ENCODE measurements at regions not wholly inside any gene's neighbourhood (a gene's known extent, or its start where the extent isn't known, plus 50 kb on each side); places are given as distances from the start of the nearest gene placed in this dataset.

DNA sequence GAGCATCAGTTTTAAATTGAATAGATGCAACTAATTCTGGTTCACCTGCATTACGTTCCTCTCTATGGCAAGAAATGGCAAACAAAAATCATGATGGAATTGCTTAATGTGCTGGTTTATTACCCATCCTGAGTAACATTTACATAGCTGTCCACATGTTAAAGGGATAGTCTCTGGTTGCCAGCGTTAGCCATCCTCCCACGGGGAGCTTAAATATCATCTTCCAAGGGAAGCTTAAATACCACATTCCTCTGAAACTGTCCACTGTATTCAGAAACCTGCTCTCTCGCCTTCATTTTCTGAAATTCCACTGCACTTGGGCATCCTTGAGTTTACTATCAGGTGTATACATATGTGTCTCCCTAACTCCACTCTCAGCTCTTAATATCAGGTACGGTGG, 586.6 kb downstream of the TLL1 start:
- TF ChIP-seq, protein P1, sequence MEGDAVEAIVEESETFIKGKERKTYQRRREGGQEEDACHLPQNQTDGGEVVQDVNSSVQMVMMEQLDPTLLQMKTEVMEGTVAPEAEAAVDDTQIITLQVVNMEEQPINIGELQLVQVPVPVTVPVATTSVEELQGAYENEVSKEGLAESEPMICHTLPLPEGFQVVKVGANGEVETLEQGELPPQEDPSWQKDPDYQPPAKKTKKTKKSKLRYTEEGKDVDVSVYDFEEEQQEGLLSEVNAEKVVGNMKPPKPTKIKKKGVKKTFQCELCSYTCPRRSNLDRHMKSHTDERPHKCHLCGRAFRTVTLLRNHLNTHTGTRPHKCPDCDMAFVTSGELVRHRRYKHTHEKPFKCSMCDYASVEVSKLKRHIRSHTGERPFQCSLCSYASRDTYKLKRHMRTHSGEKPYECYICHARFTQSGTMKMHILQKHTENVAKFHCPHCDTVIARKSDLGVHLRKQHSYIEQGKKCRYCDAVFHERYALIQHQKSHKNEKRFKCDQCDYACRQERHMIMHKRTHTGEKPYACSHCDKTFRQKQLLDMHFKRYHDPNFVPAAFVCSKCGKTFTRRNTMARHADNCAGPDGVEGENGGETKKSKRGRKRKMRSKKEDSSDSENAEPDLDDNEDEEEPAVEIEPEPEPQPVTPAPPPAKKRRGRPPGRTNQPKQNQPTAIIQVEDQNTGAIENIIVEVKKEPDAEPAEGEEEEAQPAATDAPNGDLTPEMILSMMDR (IDR thresholded peaks at IDR 0.05): no peak

DNA sequence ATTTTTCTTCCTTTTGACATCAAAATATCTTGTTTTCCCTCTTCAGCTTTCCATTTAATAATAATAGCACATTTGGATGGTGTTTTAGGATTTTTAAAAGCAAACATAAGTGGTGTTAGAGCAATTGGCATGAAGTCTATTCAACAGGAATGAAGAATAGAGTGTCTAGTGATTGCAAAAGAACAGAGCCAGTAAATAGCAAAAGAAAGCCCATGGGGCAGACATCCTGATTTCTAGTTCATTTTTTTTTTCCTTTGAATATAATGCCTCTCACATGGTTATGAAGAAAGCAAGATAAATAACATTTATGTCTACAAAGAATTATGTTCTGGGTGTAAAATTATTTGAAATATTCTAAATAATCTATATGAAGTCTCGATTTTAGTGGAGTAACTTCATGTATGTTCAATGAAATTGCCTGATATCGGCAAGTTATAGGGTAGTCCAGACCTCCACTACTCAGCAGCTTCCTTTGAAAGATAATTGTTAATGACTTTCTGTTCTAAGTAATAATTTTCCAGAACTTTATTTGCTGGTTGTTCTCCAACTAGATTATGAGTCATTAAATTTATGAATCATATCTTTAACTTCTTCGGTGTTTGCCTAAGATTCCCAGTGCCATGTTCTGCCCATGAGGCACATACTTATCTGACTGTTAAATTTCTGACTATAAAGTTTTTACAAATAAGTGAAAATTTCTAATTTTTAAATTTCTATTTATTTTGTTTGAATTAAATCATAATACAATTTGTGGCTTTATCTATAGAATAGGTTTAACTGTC, 587.9 kb downstream of the TLL1 start:
- TF ChIP-seq, protein P1 (IDR thresholded peaks at IDR 0.05): no peak

DNA sequence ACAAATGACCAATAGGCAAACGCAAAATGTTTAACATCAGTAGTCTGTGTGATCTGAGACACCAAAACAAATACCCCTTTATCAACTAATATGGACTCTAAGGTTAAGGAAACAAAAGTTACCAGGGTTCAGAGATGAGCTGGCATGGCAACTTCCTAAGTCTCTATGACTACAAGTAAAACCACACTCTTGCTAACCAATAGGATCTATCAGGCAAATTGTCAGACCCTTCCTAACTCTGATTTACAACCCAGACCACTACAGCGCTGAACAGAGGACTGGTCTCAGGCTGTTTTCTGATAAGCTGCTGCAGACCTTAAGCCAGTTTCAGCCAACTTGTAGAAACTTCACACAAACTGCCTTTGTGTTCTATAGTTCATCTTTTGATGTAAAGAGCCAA, 608.0 kb downstream of the TLL1 start:
- TF ChIP-seq, protein P1 (IDR thresholded peaks at IDR 0.05): no peak

DNA sequence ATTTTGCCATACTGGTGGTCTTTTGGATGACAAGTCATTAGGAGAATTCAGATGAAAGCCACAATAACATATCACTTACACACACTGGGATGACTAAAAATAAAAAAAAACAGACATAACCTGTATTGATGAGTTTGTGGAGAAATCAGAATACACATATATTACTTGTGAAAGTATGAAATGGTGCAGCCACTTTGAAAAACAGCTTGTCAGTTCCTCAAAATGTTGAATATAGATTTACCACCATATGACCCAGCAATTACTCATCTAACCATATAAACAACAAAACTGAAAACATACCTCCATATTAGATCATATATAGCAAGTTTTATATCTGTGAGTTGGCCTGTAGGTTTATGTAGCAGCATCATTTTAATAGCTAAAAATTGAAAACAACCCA, 608.7 kb downstream of the TLL1 start:
- TF ChIP-seq, protein P1 (IDR thresholded peaks at IDR 0.05): no peak

DNA sequence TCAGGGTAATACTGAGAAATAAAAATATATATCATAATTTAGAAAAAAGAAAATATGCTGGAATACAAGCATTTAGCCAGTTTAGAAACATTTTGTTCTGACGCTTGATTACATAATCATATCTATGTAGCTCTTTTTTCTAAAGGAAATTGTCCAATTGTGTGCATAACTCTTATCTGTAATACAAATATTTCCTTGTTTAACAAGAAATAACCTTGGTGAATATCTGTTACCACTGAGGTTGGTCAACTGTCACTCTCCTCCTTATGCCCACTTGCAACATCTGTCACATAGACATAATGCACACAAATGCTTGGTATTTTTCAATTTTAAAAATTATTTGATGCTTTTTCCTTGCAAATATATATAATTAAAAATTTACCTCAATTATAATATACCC, 609.7 kb downstream of the TLL1 start:
- TF ChIP-seq, protein P1 (IDR thresholded peaks at IDR 0.05): no peak

DNA sequence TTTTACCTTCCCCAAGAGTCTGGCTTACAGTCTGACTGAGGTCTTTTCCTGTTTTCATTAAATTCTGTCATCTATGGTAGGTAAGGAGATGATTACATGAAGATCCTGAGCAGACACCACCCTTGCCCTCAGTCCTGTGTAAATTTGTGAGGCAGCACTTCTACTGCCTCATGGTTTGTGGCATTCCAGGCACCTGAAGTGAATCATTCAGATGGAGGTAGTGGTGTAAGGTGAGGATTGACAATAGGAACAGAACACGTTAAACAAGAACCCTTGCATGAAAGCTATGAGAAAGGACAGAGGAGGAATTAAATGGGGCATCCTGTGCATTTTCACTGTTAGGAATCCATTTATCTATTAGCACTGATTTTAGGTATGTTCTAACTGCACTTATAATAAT, 618.6 kb downstream of the TLL1 start:
- TF ChIP-seq, protein P1 (IDR thresholded peaks at IDR 0.05): no peak

DNA sequence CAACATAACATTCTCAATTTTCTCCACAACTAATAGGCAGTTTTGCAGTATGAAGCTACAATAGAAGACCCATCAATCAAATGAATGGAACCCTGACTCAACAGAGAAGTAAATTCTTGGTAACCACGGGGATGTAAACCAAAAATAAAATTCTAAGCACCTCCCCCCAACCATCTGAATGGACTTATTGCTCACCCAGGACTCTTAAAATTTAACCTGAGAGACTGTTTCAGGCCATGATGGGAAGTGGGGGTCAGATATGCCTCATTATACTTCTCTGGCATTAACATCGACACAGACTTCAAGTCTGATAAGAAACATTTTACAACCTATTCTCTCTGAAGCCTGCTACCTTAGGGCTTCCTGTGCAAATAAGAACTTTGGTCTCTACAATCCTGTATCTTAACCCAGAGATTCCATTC, 620.9 kb downstream of the TLL1 start:
- TF ChIP-seq, protein P1 (IDR thresholded peaks at IDR 0.05): no peak

DNA sequence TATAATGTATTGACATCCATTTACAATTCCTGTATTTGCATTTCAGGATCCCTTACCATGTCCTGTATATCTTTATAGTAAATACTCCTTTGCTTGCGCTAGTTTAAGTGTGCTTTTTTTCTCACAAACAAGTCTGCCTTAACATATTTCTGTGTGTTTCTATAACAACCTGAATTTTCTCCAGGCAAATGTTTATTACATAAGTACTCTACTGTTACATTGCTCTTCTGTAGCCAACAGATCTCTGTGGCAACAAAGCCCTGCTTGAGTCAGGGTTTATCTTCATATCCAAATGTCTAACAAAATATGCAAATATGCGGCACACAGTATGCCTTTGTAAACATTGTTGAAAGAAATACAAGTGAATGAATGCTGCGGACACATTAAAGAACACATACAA, 625.5 kb downstream of the TLL1 start:
- TF ChIP-seq, protein P1 (IDR thresholded peaks at IDR 0.05): no peak

Measured in LNCAP (cell line).